ENCODE measurements at regions not wholly inside any gene's neighbourhood (a gene's known extent, or its start where the extent isn't known, plus 50 kb on each side); places are given as distances from the start of the nearest gene placed in this dataset.

GRCh38 chr15:25061808-25062550 lies 107.2 kb downstream of the SNRPN start:
- no peaks in the 10 kb centered on the region for H4K20me1 ChIP-seq (replicated peaks; ENCODE audit: control insufficient read depth, insufficient read depth, low read length)
- H3K4me3 ChIP-seq: no peak overlapping the region
- no peak for DNase-seq (ENCODE audit: extremely low read depth in 1 of 4, low spot score in 3 of 4)
- ATAC-seq: no peak
- POLR2A ChIA-PET: no interaction called here
- no peaks in the 10 kb centered on the region for H3K79me2 ChIP-seq (ENCODE audit: control insufficient read depth, insufficient read depth, low read length)
- no peak overlapping the region for H3K27ac ChIP-seq (ENCODE audit: extremely low read depth, low read depth, low read length)
- TF ChIP-seq COPS2 (conservative IDR thresholded peaks at IDR 0.05): no peak
- TF ChIP-seq CTBP1 (IDR thresholded peaks at IDR 0.05; ENCODE audit: borderline replicate concordance): no peak
- no peak for TF ChIP-seq NELFE (IDR thresholded peaks at IDR 0.05; ENCODE audit: insufficient read depth, insufficient read length)
- no peak for TF ChIP-seq RBM34 (IDR thresholded peaks at IDR 0.05; ENCODE audit: borderline replicate concordance, insufficient read depth, low read length)
- no peak for TF ChIP-seq NFE2L1 (tag; IDR thresholded peaks at IDR 0.05; ENCODE audit: borderline replicate concordance, low read depth)
- TF ChIP-seq ESRRB (CRISPR knock-in tag; IDR thresholded peaks at IDR 0.05; ENCODE audit: borderline replicate concordance): no peak
- under 1% methylated on average over 22 of the region's 23 CpGs for WGBS (ENCODE audit: insufficient coverage, low coverage, missing lambda C conversion rate)
- H3K27me3 ChIP-seq (ENCODE audit: control insufficient read depth in 2 of 2, insufficient read depth in 2 of 2, low read length in 2 of 2): no peaks in the 10 kb centered on the region
- CTCF ChIA-PET (ENCODE audit: low intra/inter-chr PET ratio): no interaction called here
- no peaks in the 10 kb centered on the region for H3K36me3 ChIP-seq (ENCODE audit: control insufficient read depth, insufficient read depth, low read length)
- intact Hi-C loops (cut with micrococcal nuclease): no loop called here
- no peaks in the 10 kb centered on the region for H3K9me1 ChIP-seq (ENCODE audit: control insufficient read depth, insufficient read depth, low read length)
- no peak for FAIRE-seq
- no peak overlapping the region for H3K9ac ChIP-seq (ENCODE audit: insufficient read depth in 1 of 2, low read depth in 2 of 2, low read length in 2 of 2)
- BruUV-seq (replicated peaks): no TSS peak
- peaks cover 2% of the 10 kb centered on the region; the same call in 1 of the 2 replicates for H3K9me3 ChIP-seq (replicated peaks; ENCODE audit: control insufficient read depth, insufficient read depth, low read depth, low read length)
- no peak overlapping the region for H2AFZ ChIP-seq (ENCODE audit: low read depth, low read length)
- no peak overlapping the region for H3K4me2 ChIP-seq (ENCODE audit: insufficient read depth, low read length)
- in situ Hi-C loops (cut with MboI): no loop called here
- H3K4me1 ChIP-seq (replicated peaks in 1 of 2; ENCODE audit: control insufficient read depth in 2 of 2, insufficient read depth in 2 of 2, low read length in 2 of 2): no peaks in the 10 kb centered on the region
